Left cardiac atrium (tissue), 4 donors: ENCODE measurements at regions not wholly inside any gene's neighbourhood (a gene's known extent, or its start where the extent isn't known, plus 50 kb on each side); places are given as distances from the start of the nearest gene placed in this dataset.

Experiments
- ATAC-seq, 2 donors: fragments of 200-7000 bp; cut with Tn5 transposase; one replicate each; pipeline ENCODE4 v1.9.1; 2020; ENCODE audit warnings: mild to moderate bottlenecking in 2 of 2, moderate library complexity in 2 of 2
- DNase-seq: peaks from one replicate; pipeline ENCODE4 v3.0.0-alpha.2; 2020
- intact Hi-C, 2 donors: fragments of 100-400 bp; cut with DNase I; formaldehyde crosslinking; loops; one replicate each; pipeline versions ENCODE4 v1.14.1 to v1.15.1; 2022 to 2023
- microRNA-seq, 2 donors: library from miRNA; unstranded; fragments of <30 nt; microRNA quantifications; one replicate each; pipeline ENCODE4 v1.2.0, GENCODE V29; 2020
- donor health status: DM: no; HTN: yes; CAD: no.
- donor health status: DM: no; HTN: yes; CAD: no; lungs with severe emphysema.
- donor health status: DM: yes; HTN: yes; CAD: no.
- donor health status: Dilated cardiomyopathy.

DNA sequence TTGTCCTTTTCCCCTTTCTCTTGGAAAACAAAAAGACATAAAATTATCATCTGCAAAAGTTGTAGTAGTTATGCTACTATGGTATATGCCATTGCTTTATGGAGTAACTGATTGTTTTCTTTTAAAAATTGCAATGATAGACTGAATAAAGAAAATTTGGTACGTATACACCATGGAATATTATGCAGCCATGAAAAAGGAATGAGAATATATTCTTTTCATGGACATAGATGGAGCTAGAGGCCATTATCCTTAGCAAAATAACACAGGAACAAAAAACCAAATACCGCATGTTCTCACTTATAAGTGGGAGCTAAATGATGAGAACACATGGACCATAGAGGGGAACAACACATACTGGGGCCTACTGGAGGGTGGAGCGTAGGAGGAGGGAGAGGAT, 538.8 kb downstream of the PLXDC2 start:
- ATAC-seq: no peak

DNA sequence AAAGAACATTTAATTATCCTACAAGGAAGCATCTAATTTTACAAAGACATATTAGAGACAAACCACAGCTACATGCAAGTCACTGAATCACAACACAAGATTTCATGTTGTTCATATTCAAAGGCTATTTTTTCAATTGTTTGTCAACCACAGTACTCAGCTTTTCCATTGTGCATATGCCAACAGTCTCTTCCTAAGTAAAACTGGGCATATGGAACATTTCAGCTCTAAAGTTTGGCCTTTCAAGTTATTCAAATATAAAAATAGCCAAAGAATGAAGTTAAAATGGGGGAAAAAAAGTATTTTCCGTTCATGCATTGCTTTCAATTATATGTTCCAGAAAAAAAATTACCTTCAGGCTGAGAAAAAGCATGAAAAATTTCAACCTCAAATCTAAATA, 537.9 kb downstream of the PLXDC2 start:
- DNase-seq (no peak), ATAC-seq (no peak)
- intact Hi-C loops: no loop called here

More for the DNA sequence above, 538.8 kb downstream of the PLXDC2 start:
- intact Hi-C loops: no loop called here
- no peak for DNase-seq

DNA sequence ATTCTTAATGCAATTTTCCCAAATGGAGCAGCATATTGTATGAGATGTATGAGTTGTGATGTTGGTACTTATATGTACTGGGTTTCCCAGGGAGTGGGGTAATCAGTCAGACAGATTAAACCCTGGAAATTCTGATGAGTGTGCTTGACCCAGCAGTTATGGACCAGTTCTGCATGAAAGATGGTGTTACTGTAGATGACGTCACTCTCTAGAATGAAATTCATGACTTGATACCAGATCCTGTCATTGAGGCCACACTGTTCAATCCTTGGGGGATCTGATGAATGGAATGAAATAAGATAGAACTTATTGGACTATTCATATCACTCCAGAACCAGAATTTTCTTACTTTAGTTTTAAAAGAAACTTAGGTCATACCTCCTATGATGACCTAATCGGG, 534.3 kb downstream of the PLXDC2 start:
- ATAC-seq: no peak
- intact Hi-C loops: no loop called here
- no peak for DNase-seq

DNA sequence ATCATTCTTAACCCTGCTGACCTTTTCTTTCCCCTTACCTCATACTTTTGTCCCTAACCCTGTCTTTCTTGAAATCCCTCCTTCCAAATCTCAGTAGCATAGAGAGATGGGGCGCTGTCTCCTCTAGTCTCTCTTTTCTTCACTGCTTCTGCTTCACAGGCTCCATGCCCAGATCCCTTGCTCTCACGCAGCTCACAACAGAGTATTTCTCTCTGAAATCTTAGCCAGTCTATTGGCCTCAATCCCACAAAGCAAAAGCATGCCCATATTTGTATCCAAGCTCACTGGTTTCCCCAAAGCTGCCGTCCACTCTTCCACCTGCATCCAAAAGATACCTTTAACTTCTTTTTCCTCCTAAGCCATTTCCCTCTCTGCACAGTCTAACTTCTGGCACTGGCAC, 526.8 kb downstream of the PLXDC2 start:
- no peak for DNase-seq
- intact Hi-C loops: no loop called here
- ATAC-seq: no peak

Small RNAs in the stretch of these regions (microRNA-seq; reads per million reads assigned to microRNA genes)
- gene MIR4675: 0 reads per million in 2 donors
